K562 (cell line): ENCODE measurements at regions not wholly inside any gene's neighbourhood (a gene's known extent, or its start where the extent isn't known, plus 50 kb on each side); places are given as distances from the start of the nearest gene placed in this dataset.

Experiments
- ATAC-seq: fragments of 200-7000 bp; cut with Tn5 transposase; 3 replicates; pipeline ENCODE4 v1.9.1; 2020; ENCODE audit warnings: moderate library complexity
- BruUV-seq: library from RNA; stranded (reverse); fragments of 400-500 nt; replicated peaks from 2 replicates; lab custom pipeline; 2021; lab: Mats Ljungman, UMichigan
- CTCF ChIA-PET: fragments of 300-600 bp; formaldehyde crosslinking; extraction: SDS; loops from one replicate; lab custom pipeline; 2021; ENCODE audit warnings: low intra/inter-chr PET ratio; lab: Yijun Ruan, JAX
- POLR2A ChIA-PET: fragments of 300-600, 350-650 bp; sonication (Branson Sonifier 250); formaldehyde crosslinking; extraction: SDS; loops from one replicate; lab custom pipeline; 2021; ENCODE audit warnings: antibody characterized with exemption, inconsistent platforms; lab: Yijun Ruan, JAX
- DNase-seq, 4 experiments: peaks; one replicate each; pipeline versions ENCODE4 v3.0.0 to v3.0.0-alpha.2; 2011 to 2018; ENCODE audit warnings: low spot score in 3 of 4, mixed read lengths in 3 of 4; ENCODE audit errors: extremely low read depth in 1 of 4
- FAIRE-seq: peaks from 2 replicates; lab custom pipeline; 2011; peaks lifted over from hg19 to GRCh38; lab: Jason Lieb, UNC
- H2AFZ ChIP-seq: 2 replicates; pipeline ENCODE4 v1.6.0; 2011; ENCODE audit warnings: low read depth, low read length, control low read depth, inconsistent platforms
- H3K27ac ChIP-seq: fragments of 200-600 bp; 3 replicates; pipeline ENCODE4 v1.8.0; 2011; ENCODE audit warnings: low read depth, mild to moderate bottlenecking, control low read depth, inconsistent platforms, low read length, moderate library complexity, mixed read lengths; ENCODE audit errors: extremely low read depth
- H3K27me3 ChIP-seq, 2 experiments: fragments of 300-600 bp in 1 of 2; 2 replicates in 1 of 2; 3 replicates in 1 of 2; pipeline versions ENCODE4 v1.6.0 to v1.8.0; 2011; ENCODE audit warnings: inconsistent platforms in 2 of 2, low read length in 2 of 2, mild to moderate bottlenecking in 1 of 2, mixed read lengths in 1 of 2, moderate library complexity in 1 of 2; ENCODE audit not compliant: control insufficient read depth in 2 of 2, insufficient read depth in 2 of 2
- H3K36me3 ChIP-seq: fragments of 300-600 bp; 3 replicates; pipeline ENCODE4 v1.8.0; 2011; ENCODE audit warnings: mild to moderate bottlenecking, low read length, inconsistent platforms; ENCODE audit not compliant: control insufficient read depth, insufficient read depth
- H3K4me1 ChIP-seq, 2 experiments: fragments of 200-600 bp in 1 of 2; replicated peaks in 1 of 2; 2 replicates in 1 of 2; 3 replicates in 1 of 2; pipeline versions ENCODE4 v1.5.1 to v1.8.0; 2011; ENCODE audit warnings: inconsistent platforms in 2 of 2, low read length in 2 of 2, mild to moderate bottlenecking in 1 of 2, mixed read lengths in 1 of 2, moderate library complexity in 1 of 2; ENCODE audit not compliant: control insufficient read depth in 2 of 2, insufficient read depth in 2 of 2
- H3K4me2 ChIP-seq: 2 replicates; pipeline ENCODE4 v1.6.1; 2011; ENCODE audit warnings: low read length, control low read depth, inconsistent platforms, mixed read lengths; ENCODE audit not compliant: insufficient read depth
- H3K4me3 ChIP-seq: fragments of 200-600 bp; sonication (generic), shearing (Covaris generic); 2 replicates; pipeline ENCODE4 v1.5.1; 2016; ENCODE audit warnings: control low read depth, inconsistent platforms
- H3K79me2 ChIP-seq: fragments of 200-600 bp; 3 replicates; pipeline ENCODE4 v1.8.0; 2011; ENCODE audit warnings: low read length, inconsistent platforms; ENCODE audit not compliant: control insufficient read depth, insufficient read depth
- H3K9ac ChIP-seq, 2 experiments: 2 replicates each; pipeline versions ENCODE4 v1.6.0 to v1.6.1; 2011; ENCODE audit warnings: low read depth in 2 of 2, low read length in 2 of 2, control low read depth in 1 of 2, inconsistent platforms in 1 of 2, mild to moderate bottlenecking in 1 of 2, mixed read lengths in 1 of 2; ENCODE audit not compliant: insufficient read depth in 1 of 2
- H3K9me1 ChIP-seq: one replicate; pipeline ENCODE4 v1.6.0; 2011; ENCODE audit warnings: inconsistent platforms, mild to moderate bottlenecking, low read length, moderate library complexity; ENCODE audit not compliant: control insufficient read depth, insufficient read depth
- H3K9me3 ChIP-seq: replicated peaks from 2 replicates; pipeline ENCODE4 v1.5.1; 2011; ENCODE audit warnings: low read depth, low read length, inconsistent platforms; ENCODE audit not compliant: control insufficient read depth, insufficient read depth
- H4K20me1 ChIP-seq: replicated peaks from 2 replicates; pipeline ENCODE4 v1.6.1; 2011; ENCODE audit warnings: low read length, inconsistent platforms, mixed read lengths; ENCODE audit not compliant: control insufficient read depth, insufficient read depth
- ARID3B ChIP-seq: fragments of 250-450 bp; sonication (Bioruptor Pico); IDR thresholded peaks from 2 replicates; pipeline ENCODE4 v1.4.0; 2020; ENCODE audit warnings: borderline replicate concordance
- CREBBP ChIP-seq: IDR thresholded peaks from one replicate; pipeline ENCODE4 v1.6.1; 2012; ENCODE audit warnings: low read depth, mild to moderate bottlenecking, control low read depth, inconsistent platforms, low read length
- PTTG1 ChIP-seq: fragments of 450-650 bp; IDR thresholded peaks from 2 replicates; pipeline ENCODE4 v1.6.1; 2016; ENCODE audit warnings: low read depth, mild to moderate bottlenecking, missing genetic modification characterization, missing compliant biosample characterization
- WGBS: fragments of 100-300 bp; shearing (Covaris generic); methylation state at CpG from one replicate; pipeline ENCODE4 v1.1.6; 2016; ENCODE audit warnings: low coverage, mixed read lengths; ENCODE audit not compliant: insufficient coverage; ENCODE audit errors: missing lambda C conversion rate; 5-methylcytosine and 5-hydroxymethylcytosine counted together
- in situ Hi-C: fragments of 300-500 bp; cut with MboI; formaldehyde crosslinking; loops from 4 replicates; pipeline ENCODE4 v1.15.0; 2018; ENCODE audit warnings: inconsistent platforms, mixed read lengths
- intact Hi-C: fragments of 100-400 bp; cut with micrococcal nuclease; formaldehyde crosslinking; loops from 2 replicates; pipeline ENCODE4 v1.14.2; 2022
- TF ChIP-seq, protein P1 (sequence below): sonication (generic); formaldehyde crosslinking; IDR thresholded peaks from 2 replicates; pipeline ENCODE4 v1.8.1; 2023; ENCODE audit warnings: mild to moderate bottlenecking, missing genetic modification reagents

GRCh38 chr13:50483416-50483815 lies 360.1 kb downstream of the DLEU7 start:
- no peak overlapping the region for H3K27ac ChIP-seq
- no peaks in the 10 kb centered on the region for H3K79me2 ChIP-seq
- BruUV-seq: no TSS peak
- ATAC-seq: no peak
- no peak overlapping the region for H3K4me3 ChIP-seq
- 62% methylated on average over 3 of the region's 3 CpGs for WGBS
- no peaks in the 10 kb centered on the region for H3K9me1 ChIP-seq
- POLR2A ChIA-PET: no interaction called here
- no peak overlapping the region for H3K4me2 ChIP-seq
- FAIRE-seq: no peak
- no peak overlapping the region for H3K9ac ChIP-seq
- CTCF ChIA-PET: no interaction called here
- in situ Hi-C loops (no loop called here), intact Hi-C loops (no loop called here)
- no peaks in the 10 kb centered on the region for H3K27me3 ChIP-seq
- H4K20me1 ChIP-seq: no peaks in the 10 kb centered on the region
- DNase-seq: no peak
- H3K9me3 ChIP-seq: no peaks in the 10 kb centered on the region
- H2AFZ ChIP-seq: no peak overlapping the region
- H3K4me1 ChIP-seq: peaks cover 0 to 14% of the 10 kb centered on the region in 2 experiments; a peak in 2 of 5 replicates
- TF ChIP-seq, protein P1, sequence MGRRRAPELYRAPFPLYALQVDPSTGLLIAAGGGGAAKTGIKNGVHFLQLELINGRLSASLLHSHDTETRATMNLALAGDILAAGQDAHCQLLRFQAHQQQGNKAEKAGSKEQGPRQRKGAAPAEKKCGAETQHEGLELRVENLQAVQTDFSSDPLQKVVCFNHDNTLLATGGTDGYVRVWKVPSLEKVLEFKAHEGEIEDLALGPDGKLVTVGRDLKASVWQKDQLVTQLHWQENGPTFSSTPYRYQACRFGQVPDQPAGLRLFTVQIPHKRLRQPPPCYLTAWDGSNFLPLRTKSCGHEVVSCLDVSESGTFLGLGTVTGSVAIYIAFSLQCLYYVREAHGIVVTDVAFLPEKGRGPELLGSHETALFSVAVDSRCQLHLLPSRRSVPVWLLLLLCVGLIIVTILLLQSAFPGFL (CRISPR knock-in tag): no peak
- TF ChIP-seq CREBBP (no peak), ARID3B (CRISPR knock-in tag) (no peak), PTTG1 (tag) (no peak)
- TF ChIP-seq, all 486 proteins: peak for 0
- H3K36me3 ChIP-seq: no peaks in the 10 kb centered on the region
